Small intestine (tissue), 7 donors: ENCODE measurements at regions not wholly inside any gene's neighbourhood (a gene's known extent, or its start where the extent isn't known, plus 50 kb on each side); places are given as distances from the start of the nearest gene placed in this dataset.

Experiments
- DNase-seq, 2 donors: peaks; one replicate each; pipeline versions ENCODE4 v3.0.0 to v3.0.0-alpha.2; 2013
- FAIRE-seq: peaks from 2 replicates; lab custom pipeline; 2012; peaks lifted over from hg19 to GRCh38; lab: Jason Lieb, UNC
- H3K27ac ChIP-seq, 3 donors: one replicate each; pipeline ENCODE4 v1.5.1; 2013; ENCODE audit warnings: low read length in 2 of 3, mild to moderate bottlenecking in 2 of 3, control low read depth in 1 of 3, inconsistent platforms in 1 of 3, low read depth in 1 of 3, moderate library complexity in 1 of 3
- H3K27me3 ChIP-seq, 3 donors: one replicate each; pipeline ENCODE4 v1.6.1; 2013; ENCODE audit warnings: low read length in 3 of 3, inconsistent platforms in 1 of 3; ENCODE audit not compliant: control insufficient read depth in 3 of 3, insufficient read depth in 3 of 3
- H3K36me3 ChIP-seq, 3 donors: one replicate each; pipeline ENCODE4 v1.6.1; 2013; ENCODE audit warnings: low read length in 3 of 3, inconsistent platforms in 1 of 3, low read depth in 1 of 3, mild to moderate bottlenecking in 1 of 3, moderate library complexity in 1 of 3; ENCODE audit not compliant: control insufficient read depth in 3 of 3, insufficient read depth in 2 of 3
- H3K4me1 ChIP-seq, 3 donors: one replicate each; pipeline ENCODE4 v1.6.1; 2013; ENCODE audit warnings: low read length in 2 of 3, inconsistent platforms in 1 of 3, low read depth in 1 of 3, mild to moderate bottlenecking in 1 of 3, moderate library complexity in 1 of 3; ENCODE audit not compliant: control insufficient read depth in 3 of 3, insufficient read depth in 2 of 3
- H3K4me3 ChIP-seq, 3 donors: one replicate each; pipeline ENCODE4 v1.5.1; 2013; ENCODE audit warnings: low read length in 3 of 3, control low read depth in 1 of 3, inconsistent platforms in 1 of 3, low read depth in 1 of 3, mild to moderate bottlenecking in 1 of 3, moderate library complexity in 1 of 3
- H3K9me3 ChIP-seq, 2 donors: one replicate each; pipeline ENCODE4 v1.6.1; 2013; ENCODE audit warnings: low read depth in 1 of 2, low read length in 1 of 2; ENCODE audit not compliant: control insufficient read depth in 2 of 2, insufficient read depth in 1 of 2
- WGBS, 3 donors: extraction: QIAGEN DNeasy Blood & Tissue Kit; methylation state at CpG; one replicate each; pipeline ENCODE4 v1.1.7; 2013; 5-methylcytosine and 5-hydroxymethylcytosine counted together
- donor health status: healthy with polysubstance abuse.
- donor health status: control.
- donor health status: control.
- donor health status: Bipolar disorder and iron deficiency.
- donor health status: healthy.

DNA sequence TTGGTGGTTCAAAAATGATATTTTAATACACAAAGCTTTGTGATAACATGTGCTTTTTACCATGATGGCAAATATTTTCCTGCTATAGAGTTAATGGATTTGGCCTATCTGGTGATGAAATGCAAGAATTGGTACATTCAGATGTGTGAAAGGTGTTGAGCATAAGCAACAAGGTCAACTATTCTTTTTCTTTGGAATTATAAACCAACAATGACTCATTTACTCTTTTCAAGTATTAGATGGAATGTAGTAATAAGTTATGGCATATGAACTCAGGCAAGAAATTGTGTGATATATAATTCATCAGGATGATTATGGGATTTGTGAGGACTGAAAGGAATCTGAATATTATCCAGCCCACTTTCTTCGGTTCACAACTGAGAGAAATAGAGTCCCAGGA, 471.4 kb downstream of the ETNK1 start:
- Histone ChIP-seq H3K36me3 (no peaks in the 10 kb centered on the region), H3K27me3 (no peaks in the 10 kb centered on the region), H3K27ac (no peak overlapping the region), H3K4me3 (no peak overlapping the region), H3K4me1 (no peaks in the 10 kb centered on the region), H3K9me3 (no peaks in the 10 kb centered on the region)
- WGBS, 3 donors = 84 to 96% (median 96%) methylated on average over 1 of the region's 1 CpG
- FAIRE-seq (no peak), DNase-seq (no peak)

DNA sequence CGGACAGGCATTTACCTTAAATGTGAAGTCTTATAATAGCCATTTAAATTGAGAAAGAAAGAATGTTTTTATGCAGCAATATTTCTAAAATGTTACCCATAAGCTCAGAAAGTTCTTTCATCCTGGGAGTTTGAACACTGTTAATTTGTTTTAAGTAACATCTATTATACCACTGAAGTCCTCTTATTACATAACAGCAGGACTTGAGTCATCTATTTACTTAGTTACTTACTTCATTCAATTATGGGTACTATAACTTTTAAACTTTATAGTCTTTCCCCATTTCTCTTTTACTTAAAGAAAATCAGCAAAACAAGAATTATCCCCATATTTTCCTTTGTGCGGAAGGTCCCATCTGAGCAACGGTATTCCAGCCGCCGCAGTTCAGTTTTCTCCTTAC, 473.1 kb downstream of the ETNK1 start:
- Histone ChIP-seq H3K36me3 (no peaks in the 10 kb centered on the region), H3K4me1 (no peaks in the 10 kb centered on the region), H3K27ac (no peak overlapping the region), H3K9me3 (no peaks in the 10 kb centered on the region), H3K4me3 (no peak overlapping the region), H3K27me3 (no peaks in the 10 kb centered on the region)
- no peak for FAIRE-seq
- no peak for DNase-seq
- WGBS, 3 donors = 77 to 91% (median 90%) methylated on average over 5 of the region's 5 CpGs

DNA sequence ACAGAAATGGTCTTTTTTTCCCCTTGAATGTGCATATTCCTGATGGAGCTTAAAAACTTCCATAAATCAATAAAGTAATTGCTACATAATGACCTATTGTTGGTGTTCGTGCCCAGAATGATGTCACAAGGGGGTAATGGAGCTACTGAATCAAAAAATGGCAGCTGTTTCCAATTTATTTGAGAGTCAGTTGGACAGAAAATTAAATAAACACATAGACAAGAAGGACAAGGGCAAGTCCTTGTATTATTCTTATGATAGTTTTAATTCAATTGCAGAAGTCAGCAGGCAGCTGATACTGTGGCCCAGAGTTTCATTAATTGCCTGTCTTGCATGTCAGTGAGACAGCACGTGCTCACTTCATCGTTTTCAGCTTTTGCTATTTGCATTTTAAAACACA, 473.5 kb downstream of the ETNK1 start:
- Histone ChIP-seq H3K4me3 (no peak overlapping the region), H3K4me1 (no peaks in the 10 kb centered on the region), H3K36me3 (no peaks in the 10 kb centered on the region), H3K9me3 (no peaks in the 10 kb centered on the region), H3K27me3 (no peaks in the 10 kb centered on the region), H3K27ac (no peak overlapping the region)
- no peak for DNase-seq
- 24 to 37% (median 25%) methylated on average over 3 of the region's 3 CpGs for WGBS, 3 donors
- FAIRE-seq = no peak

DNA sequence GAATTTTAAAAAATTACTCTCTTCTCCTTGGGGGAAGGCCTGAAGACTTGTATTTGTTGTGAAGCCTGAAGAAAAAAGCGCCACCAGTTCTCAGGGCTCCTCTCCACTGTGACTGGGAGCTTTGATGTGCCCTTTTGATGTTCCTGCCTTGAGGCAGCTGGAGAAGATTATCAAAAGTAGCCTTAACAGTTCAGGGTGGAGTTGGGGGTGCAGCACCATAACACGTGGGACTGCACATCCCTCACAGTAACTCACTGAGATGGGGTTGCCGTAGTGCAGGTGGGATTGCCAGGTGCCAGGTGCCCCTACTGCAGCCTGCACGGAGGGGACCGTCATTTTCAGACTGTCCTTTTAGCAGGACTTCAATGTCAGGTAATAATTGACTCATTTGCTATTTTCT, 474.1 kb downstream of the ETNK1 start:
- DNase-seq = no peak
- Histone ChIP-seq H3K27ac (no peak overlapping the region), H3K4me1 (no peaks in the 10 kb centered on the region), H3K4me3 (no peak overlapping the region), H3K9me3 (no peaks in the 10 kb centered on the region), H3K36me3 (no peaks in the 10 kb centered on the region), H3K27me3 (no peaks in the 10 kb centered on the region)
- no peak for FAIRE-seq
- 50 to 64% (median 59%) methylated on average over 5 of the region's 5 CpGs for WGBS, 3 donors

DNA sequence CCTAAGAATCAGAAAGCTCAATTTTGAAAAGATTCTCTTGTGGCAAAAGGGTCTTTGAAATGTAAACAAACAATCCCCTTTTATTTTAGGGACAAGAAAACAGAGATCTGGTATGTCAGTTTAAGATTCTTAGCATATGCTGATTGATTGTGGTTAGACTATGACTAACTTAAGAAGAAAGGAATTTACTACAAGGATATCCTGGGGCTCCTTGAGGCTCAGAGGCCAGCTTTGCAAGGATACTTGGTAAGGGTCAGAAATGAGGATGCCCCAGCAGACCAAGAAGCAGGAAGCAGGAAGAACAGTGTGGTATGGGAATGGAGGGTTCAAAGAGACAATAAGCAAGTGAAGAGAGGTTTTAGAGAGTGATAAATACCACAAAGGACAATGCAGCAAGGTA, 474.6 kb downstream of the ETNK1 start:
- DNase-seq (no peak), FAIRE-seq (no peak)
- Histone ChIP-seq H3K4me1 (no peaks in the 10 kb centered on the region), H3K27ac (no peak overlapping the region), H3K36me3 (no peaks in the 10 kb centered on the region), H3K9me3 (no peaks in the 10 kb centered on the region), H3K4me3 (no peak overlapping the region), H3K27me3 (no peaks in the 10 kb centered on the region)

DNA sequence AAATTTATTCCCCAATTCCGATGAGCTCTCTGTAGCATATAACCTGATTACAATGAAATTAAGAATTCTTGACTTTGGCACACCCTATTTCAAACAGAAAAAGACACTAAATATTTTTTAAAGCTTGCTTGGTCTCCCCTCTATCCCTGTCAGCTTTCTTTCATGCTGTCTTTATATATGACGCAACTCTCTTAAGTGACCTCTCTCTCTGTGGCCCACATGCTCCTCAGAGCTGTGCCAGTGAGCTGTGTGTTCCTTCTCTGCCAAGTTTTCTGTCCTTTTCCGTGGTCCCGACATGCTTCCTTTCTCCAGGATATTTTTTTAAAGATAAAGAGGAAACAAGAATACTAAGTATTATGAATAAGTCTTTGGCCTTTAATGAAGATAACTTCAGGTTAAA, 484.0 kb downstream of the ETNK1 start:
- Histone ChIP-seq H3K4me3 (no peak overlapping the region), H3K9me3 (no peaks in the 10 kb centered on the region), H3K27me3 (no peaks in the 10 kb centered on the region), H3K4me1 (no peaks in the 10 kb centered on the region), H3K36me3 (no peaks in the 10 kb centered on the region), H3K27ac (no peak overlapping the region)
- WGBS, 3 donors = 68 to 85% (median 70%) methylated on average over 4 of the region's 4 CpGs
- no peak for DNase-seq
- FAIRE-seq = no peak

DNA sequence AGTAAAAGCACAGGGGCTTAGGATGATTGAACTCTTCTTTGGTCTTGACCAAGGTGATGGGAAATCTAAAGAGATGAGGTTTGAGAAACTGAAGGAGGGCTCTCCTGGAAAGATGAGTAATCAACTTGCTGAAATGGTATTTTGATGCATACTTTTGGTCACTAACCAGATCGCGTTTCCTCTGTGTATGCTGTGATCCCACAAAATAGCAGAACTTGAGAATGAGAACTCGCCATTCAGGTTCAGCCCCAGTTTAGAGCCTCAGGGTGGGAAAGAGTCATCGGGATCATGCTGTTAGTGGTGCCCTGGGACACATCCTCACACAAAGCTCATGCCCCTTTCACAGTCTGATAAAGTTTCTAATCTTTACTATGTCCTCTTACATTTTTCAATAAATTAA, 488.8 kb downstream of the ETNK1 start:
- FAIRE-seq (no peak), DNase-seq (no peak)
- 61 to 83% (median 72%) methylated on average over 4 of the region's 4 CpGs for WGBS, 3 donors
- Histone ChIP-seq H3K4me1 (no peaks in the 10 kb centered on the region), H3K36me3 (no peaks in the 10 kb centered on the region), H3K27me3 (no peaks in the 10 kb centered on the region), H3K27ac (no peak overlapping the region), H3K9me3 (no peaks in the 10 kb centered on the region), H3K4me3 (no peak overlapping the region)

DNA sequence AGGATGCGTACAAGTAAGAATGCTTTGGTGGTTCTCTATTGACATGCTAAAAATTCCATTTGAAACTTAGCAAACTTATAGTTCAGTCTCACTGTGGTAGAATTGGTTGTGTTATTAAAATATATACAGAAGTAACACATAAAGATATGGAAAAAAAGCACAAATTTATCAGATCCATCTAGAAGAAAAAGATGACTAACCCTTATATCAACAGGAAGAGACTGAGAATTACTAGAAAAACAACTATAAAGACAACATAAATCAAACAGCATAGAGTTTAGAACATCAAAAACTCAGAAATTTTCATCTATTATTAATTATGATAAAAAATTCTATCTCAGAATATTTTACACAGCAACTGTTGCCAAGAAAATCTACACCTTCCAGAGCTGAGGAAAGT, 491.0 kb downstream of the ETNK1 start:
- Histone ChIP-seq H3K36me3 (no peaks in the 10 kb centered on the region), H3K27me3 (no peaks in the 10 kb centered on the region), H3K9me3 (no peaks in the 10 kb centered on the region), H3K27ac (no peak overlapping the region), H3K4me3 (no peak overlapping the region), H3K4me1 (no peaks in the 10 kb centered on the region)
- FAIRE-seq = no peak
- DNase-seq = no peak
- WGBS, 3 donors = 77 to 94% (median 93%) methylated on average over 1 of the region's 1 CpG

DNA sequence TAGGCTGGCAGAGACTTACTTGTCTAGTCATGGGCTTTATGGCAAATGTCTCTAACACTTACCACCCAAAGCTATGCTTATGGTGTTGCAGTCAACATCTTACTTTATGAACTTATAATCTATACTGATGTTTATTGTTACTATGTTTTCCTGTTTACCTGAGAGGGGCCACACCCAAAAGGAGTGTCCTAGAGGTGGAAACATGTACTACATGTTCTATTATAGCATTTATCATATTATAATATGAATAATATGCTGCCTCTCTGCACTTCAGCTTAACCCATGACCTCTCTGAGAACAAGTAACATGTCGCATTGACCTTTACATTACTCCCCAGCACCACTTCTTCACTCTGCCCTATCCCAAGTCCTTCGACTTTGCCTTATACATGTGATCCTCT, 501.8 kb downstream of the ETNK1 start:
- H3K9me3 ChIP-seq = no peaks in the 10 kb centered on the region
- WGBS, 3 donors = 37 to 85% (median 38%) methylated on average over 2 of the region's 2 CpGs
- H3K27me3 ChIP-seq = no peaks in the 10 kb centered on the region
- H3K4me3 ChIP-seq = no peak overlapping the region
- H3K27ac ChIP-seq = no peak overlapping the region
- H3K4me1 ChIP-seq = no peaks in the 10 kb centered on the region
- FAIRE-seq (no peak), DNase-seq (no peak)
- H3K36me3 ChIP-seq = no peaks in the 10 kb centered on the region
